ENCODE measurements at regions not wholly inside any gene's neighbourhood (a gene's known extent, or its start where the extent isn't known, plus 50 kb on each side); places are given as distances from the start of the nearest gene placed in this dataset.

GRCh38 chr12:76646366-76646765 lies 86.8 kb upstream of the OSBPL8 start:
- no peak overlapping the region for H3K4me3 Mint-ChIP-seq (ENCODE audit: unreplicated experiment)
- TF ChIP-seq CTCF (IDR thresholded peaks at IDR 0.05) = no peak
- no peak overlapping the region for H3K27ac Mint-ChIP-seq (ENCODE audit: unreplicated experiment)

GRCh38 chr12:76649099-76649498 lies 89.5 kb upstream of the OSBPL8 start:
- H3K27ac Mint-ChIP-seq (ENCODE audit: unreplicated experiment) = no peak overlapping the region
- no peaks in the 10 kb centered on the region for H3K9me3 Mint-ChIP-seq (ENCODE audit: low read depth)
- TF ChIP-seq CTCF (IDR thresholded peaks at IDR 0.05) = no peak
- no peak overlapping the region for H3K4me3 Mint-ChIP-seq (ENCODE audit: unreplicated experiment)
- H3K4me1 Mint-ChIP-seq (ENCODE audit: low read depth) = peaks cover 15% of the 10 kb centered on the region
- no peaks in the 10 kb centered on the region for H3K36me3 Mint-ChIP-seq (ENCODE audit: low read depth)
- no peak for DNase-seq (ENCODE audit: low spot score)
- H3K27me3 Mint-ChIP-seq (ENCODE audit: low read depth) = no peaks in the 10 kb centered on the region

More at GRCh38 chr12:76646366-76646765, 86.8 kb upstream of the OSBPL8 start:
- H3K4me1 Mint-ChIP-seq (ENCODE audit: low read depth) = peaks cover 15% of the 10 kb centered on the region
- no peaks in the 10 kb centered on the region for H3K27me3 Mint-ChIP-seq (ENCODE audit: low read depth)
- no peaks in the 10 kb centered on the region for H3K36me3 Mint-ChIP-seq (ENCODE audit: low read depth)
- no peaks in the 10 kb centered on the region for H3K9me3 Mint-ChIP-seq (ENCODE audit: low read depth)
- no peak for DNase-seq (ENCODE audit: low spot score)

- H3K9me3 Mint-ChIP-seq (ENCODE audit: low read depth) = no peaks in the 10 kb centered on the region
- peaks cover 15% of the 10 kb centered on the region for H3K4me1 Mint-ChIP-seq (ENCODE audit: low read depth)
- no peaks in the 10 kb centered on the region for H3K27me3 Mint-ChIP-seq (ENCODE audit: low read depth)
- no peak for TF ChIP-seq CTCF (IDR thresholded peaks at IDR 0.05)
- H3K36me3 Mint-ChIP-seq (ENCODE audit: low read depth) = no peaks in the 10 kb centered on the region
- H3K27ac Mint-ChIP-seq (ENCODE audit: unreplicated experiment) = no peak overlapping the region
- no peak overlapping the region for H3K4me3 Mint-ChIP-seq (ENCODE audit: unreplicated experiment)
- no peak for DNase-seq (ENCODE audit: low spot score)
Observed at GRCh38 chr12:76652402-76652801, 92.8 kb upstream of the OSBPL8 start.

GRCh38 chr12:76653342-76653741 lies 93.8 kb upstream of the OSBPL8 start:
- no peaks in the 10 kb centered on the region for H3K36me3 Mint-ChIP-seq (ENCODE audit: low read depth)
- no peak overlapping the region for H3K4me3 Mint-ChIP-seq (ENCODE audit: unreplicated experiment)
- peaks cover 10% of the 10 kb centered on the region for H3K4me1 Mint-ChIP-seq (ENCODE audit: low read depth)
- no peaks in the 10 kb centered on the region for H3K27me3 Mint-ChIP-seq (ENCODE audit: low read depth)
- H3K9me3 Mint-ChIP-seq (ENCODE audit: low read depth) = peaks cover 3% of the 10 kb centered on the region
- no peak for DNase-seq (ENCODE audit: low spot score)
- H3K27ac Mint-ChIP-seq (ENCODE audit: unreplicated experiment) = no peak overlapping the region
- no peak for TF ChIP-seq CTCF (IDR thresholded peaks at IDR 0.05)

- Mint-ChIP-seq H3K27ac (ENCODE audit: unreplicated experiment) (no peak overlapping the region), H3K36me3 (ENCODE audit: low read depth) (no peaks in the 10 kb centered on the region), H3K4me3 (ENCODE audit: unreplicated experiment) (no peak overlapping the region), H3K4me1 (ENCODE audit: low read depth) (peaks cover 11% of the 10 kb centered on the region), H3K9me3 (ENCODE audit: low read depth) (peaks cover 4% of the 10 kb centered on the region), H3K27me3 (ENCODE audit: low read depth) (no peaks in the 10 kb centered on the region)
- TF ChIP-seq CTCF (IDR thresholded peaks at IDR 0.05) = no peak
- DNase-seq (ENCODE audit: low spot score) = no peak
Observed at GRCh38 chr12:76664731-76665130, 99.2 kb upstream of the ZDHHC17 start.

Measured in chondrocyte (in vitro differentiated cells).